ENCODE measurements at regions not wholly inside any gene's neighbourhood (a gene's known extent, or its start where the extent isn't known, plus 50 kb on each side); places are given as distances from the start of the nearest gene placed in this dataset.
"Not testable (repeated sequence)": the region's sequence is repeated elsewhere in the genome, so short reads cannot be mapped to it uniquely, and the experiment has no call there.

DNA sequence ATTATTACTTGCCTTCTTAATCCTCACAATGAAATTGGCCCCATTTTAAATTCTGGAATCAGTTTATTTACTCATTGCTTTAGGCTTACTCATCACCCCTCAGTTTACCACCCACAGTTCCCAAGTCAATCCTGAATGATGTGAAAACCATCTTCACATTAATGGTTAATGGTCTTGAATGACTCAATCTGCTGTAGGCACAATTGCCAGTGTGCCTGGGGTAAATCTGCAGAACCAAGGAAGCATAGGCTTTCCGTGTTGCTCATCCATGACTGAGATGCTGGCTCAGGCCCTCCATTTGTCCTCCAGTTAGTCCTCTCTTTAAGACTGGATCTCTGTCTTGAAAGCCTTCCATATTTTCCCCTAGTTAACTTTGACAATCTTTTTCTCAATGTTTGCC, 164.5 kb downstream of the PMAIP1 start:
- Histone ChIP-seq H3K27ac (no peak overlapping the region), H3K36me3 (no peaks in the 10 kb centered on the region), H3K9ac (ENCODE audit: low read depth in 2 of 2, low read length in 2 of 2) (no peak overlapping the region), H3K4me3 (no peak overlapping the region), H3K27me3 (no peaks in the 10 kb centered on the region), H3K9me3 (no peaks in the 10 kb centered on the region), H3K4me1 (no peaks in the 10 kb centered on the region)
- TF ChIP-seq, protein P1, sequence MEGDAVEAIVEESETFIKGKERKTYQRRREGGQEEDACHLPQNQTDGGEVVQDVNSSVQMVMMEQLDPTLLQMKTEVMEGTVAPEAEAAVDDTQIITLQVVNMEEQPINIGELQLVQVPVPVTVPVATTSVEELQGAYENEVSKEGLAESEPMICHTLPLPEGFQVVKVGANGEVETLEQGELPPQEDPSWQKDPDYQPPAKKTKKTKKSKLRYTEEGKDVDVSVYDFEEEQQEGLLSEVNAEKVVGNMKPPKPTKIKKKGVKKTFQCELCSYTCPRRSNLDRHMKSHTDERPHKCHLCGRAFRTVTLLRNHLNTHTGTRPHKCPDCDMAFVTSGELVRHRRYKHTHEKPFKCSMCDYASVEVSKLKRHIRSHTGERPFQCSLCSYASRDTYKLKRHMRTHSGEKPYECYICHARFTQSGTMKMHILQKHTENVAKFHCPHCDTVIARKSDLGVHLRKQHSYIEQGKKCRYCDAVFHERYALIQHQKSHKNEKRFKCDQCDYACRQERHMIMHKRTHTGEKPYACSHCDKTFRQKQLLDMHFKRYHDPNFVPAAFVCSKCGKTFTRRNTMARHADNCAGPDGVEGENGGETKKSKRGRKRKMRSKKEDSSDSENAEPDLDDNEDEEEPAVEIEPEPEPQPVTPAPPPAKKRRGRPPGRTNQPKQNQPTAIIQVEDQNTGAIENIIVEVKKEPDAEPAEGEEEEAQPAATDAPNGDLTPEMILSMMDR (IDR thresholded peaks at IDR 0.05): no peak
- intact Hi-C loops (cut with DNase I): no loop called here
- no peak for DNase-seq

DNA sequence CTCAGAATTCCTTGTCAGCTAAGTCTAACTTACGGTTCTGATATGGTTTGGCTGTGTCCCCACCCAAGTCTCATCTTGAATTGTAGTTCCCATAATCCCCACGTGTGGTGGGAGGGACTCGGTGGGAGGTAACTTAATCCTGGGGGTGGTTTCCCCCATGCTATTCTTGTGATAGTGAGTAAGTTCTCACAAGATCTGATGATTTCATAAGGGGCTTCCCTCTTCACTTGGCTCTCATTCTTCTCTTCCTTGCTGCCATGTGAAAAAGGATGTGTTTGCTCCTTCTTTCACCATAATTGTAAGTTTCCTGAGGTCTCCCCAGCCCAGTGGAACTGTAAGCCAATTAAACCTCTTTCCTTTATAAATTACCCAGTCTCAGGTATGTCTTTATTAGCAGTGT, 163.0 kb downstream of the PMAIP1 start:
- H3K4me1 ChIP-seq; H3K4me3 ChIP-seq; H3K36me3 ChIP-seq; H3K27ac ChIP-seq; intact Hi-C loops (cut with DNase I); H3K27me3 ChIP-seq; H3K9me3 ChIP-seq; DNase-seq; H3K9ac ChIP-seq (ENCODE audit: low read depth in 2 of 2, low read length in 2 of 2): not testable (repeated sequence)

DNA sequence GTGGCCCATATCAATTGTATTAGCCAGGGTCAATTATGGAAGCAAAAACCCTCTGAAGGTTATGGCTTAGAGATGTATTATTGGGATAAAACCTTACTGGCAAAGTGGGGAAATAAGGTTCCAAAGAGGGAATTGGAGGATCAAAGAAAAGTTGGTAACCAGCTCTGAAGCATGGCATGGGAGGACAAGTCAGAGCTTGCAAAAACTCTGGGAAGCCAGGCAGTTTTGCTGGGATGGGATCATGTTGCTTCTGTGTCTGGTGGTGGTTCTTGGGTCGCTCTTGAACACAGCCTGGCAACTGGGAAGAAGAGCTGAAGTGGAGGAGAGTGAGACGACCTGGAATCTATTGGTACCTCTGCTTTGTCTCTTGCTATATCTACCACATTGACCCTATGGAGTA, 162.6 kb downstream of the PMAIP1 start:
- no peak for DNase-seq
- intact Hi-C loops (cut with DNase I): no loop called here
- Histone ChIP-seq H3K9me3 (no peaks in the 10 kb centered on the region), H3K27ac (no peak overlapping the region), H3K27me3 (no peaks in the 10 kb centered on the region), H3K4me3 (no peak overlapping the region), H3K36me3 (no peaks in the 10 kb centered on the region), H3K9ac (ENCODE audit: low read depth in 2 of 2, low read length in 2 of 2) (no peak overlapping the region), H3K4me1 (no peaks in the 10 kb centered on the region)
- TF ChIP-seq, protein P1 (IDR thresholded peaks at IDR 0.05): no peak

DNA sequence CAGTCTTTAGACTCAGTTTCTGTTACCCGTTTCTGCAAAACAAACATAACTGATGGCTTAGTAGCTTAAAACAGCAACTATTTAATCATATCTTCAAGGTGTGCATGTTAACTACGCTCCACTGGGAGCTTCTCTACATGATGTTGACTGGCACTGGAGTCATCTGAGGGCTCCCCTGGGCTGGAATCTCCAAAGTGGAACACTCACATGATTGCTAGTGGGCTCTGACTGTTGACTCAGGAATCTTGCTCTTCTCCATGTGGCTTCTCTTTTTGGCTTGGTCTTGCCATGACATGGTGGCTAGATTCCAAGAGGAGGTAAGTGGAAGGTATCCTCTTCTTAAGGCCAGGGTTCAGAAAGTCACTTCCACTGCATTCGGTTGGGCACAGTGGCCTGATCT, 160.8 kb downstream of the PMAIP1 start:
- H3K9ac ChIP-seq (ENCODE audit: low read depth in 2 of 2, low read length in 2 of 2): no peak overlapping the region
- no peak overlapping the region for H3K4me3 ChIP-seq
- no peaks in the 10 kb centered on the region for H3K36me3 ChIP-seq
- intact Hi-C loops (cut with DNase I): no loop called here
- H3K27ac ChIP-seq: no peak overlapping the region
- TF ChIP-seq, protein P1 (IDR thresholded peaks at IDR 0.05): no peak
- H3K4me1 ChIP-seq: no peaks in the 10 kb centered on the region
- no peaks in the 10 kb centered on the region for H3K9me3 ChIP-seq
- no peaks in the 10 kb centered on the region for H3K27me3 ChIP-seq
- no peak for DNase-seq

DNA sequence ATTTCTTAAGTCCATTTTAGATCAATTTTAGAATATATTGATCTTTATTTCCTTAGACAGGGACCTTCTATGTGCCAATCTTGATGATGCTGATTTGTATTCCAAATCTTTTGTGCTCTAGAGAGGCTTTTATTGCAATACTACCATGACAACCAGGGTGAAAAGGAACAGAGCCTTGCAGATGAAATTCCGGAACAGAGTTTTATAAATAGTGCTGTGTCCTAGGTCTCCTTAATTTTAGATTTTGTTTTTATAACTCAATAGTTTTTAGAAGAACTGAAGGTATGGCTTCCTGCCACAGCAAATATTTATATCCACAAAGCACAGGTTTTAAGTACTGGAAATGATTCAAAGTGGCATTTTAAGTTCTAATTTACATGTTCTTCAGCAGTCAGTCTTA, 160.2 kb downstream of the PMAIP1 start:
- Histone ChIP-seq H3K4me3 (no peak overlapping the region), H3K9ac (ENCODE audit: low read depth in 2 of 2, low read length in 2 of 2) (no peak overlapping the region), H3K27ac (no peak overlapping the region), H3K36me3 (no peaks in the 10 kb centered on the region), H3K27me3 (no peaks in the 10 kb centered on the region), H3K9me3 (no peaks in the 10 kb centered on the region), H3K4me1 (no peaks in the 10 kb centered on the region)
- intact Hi-C loops (cut with DNase I): no loop called here
- TF ChIP-seq, protein P1 (IDR thresholded peaks at IDR 0.05): no peak
- no peak for DNase-seq

DNA sequence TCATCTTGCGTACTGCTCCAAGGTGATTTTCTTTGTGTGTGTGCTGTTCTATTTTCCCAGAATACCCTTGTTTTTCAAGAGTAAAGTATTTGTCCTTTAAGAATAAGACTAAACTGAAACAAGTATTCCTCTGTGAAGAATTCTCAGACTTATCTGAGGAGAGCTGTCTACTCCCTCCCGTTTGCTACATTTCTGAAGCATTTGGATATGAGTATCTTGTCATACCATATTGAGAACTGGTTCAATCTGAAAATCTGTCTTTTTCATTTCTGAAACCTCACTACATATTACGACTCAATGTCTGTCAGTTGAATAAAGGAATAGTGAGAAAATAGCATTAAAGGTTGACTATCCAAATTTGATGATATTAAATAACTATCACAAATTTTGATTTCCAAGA, 159.4 kb downstream of the PMAIP1 start:
- Histone ChIP-seq H3K27ac (no peak overlapping the region), H3K4me1 (no peaks in the 10 kb centered on the region), H3K4me3 (no peak overlapping the region), H3K9ac (ENCODE audit: low read depth in 2 of 2, low read length in 2 of 2) (no peak overlapping the region), H3K36me3 (no peaks in the 10 kb centered on the region), H3K9me3 (no peaks in the 10 kb centered on the region), H3K27me3 (no peaks in the 10 kb centered on the region)
- TF ChIP-seq, protein P1 (IDR thresholded peaks at IDR 0.05): no peak
- intact Hi-C loops (cut with DNase I): no loop called here
- DNase-seq: no peak
